HEK293 (cell line): ENCODE measurements at regions not wholly inside any gene's neighbourhood (a gene's known extent, or its start where the extent isn't known, plus 50 kb on each side); places are given as distances from the start of the nearest gene placed in this dataset.

ENCODE experiments used
- CTCF ChIA-PET: fragments of 350-600 bp; formaldehyde crosslinking; extraction: SDS; loops from one replicate; lab custom pipeline; 2021; ENCODE audit warnings: antibody characterized with exemption; lab: Yijun Ruan, JAX
- POLR2A ChIA-PET: fragments of 300-600 bp; formaldehyde crosslinking; extraction: SDS; loops from one replicate; lab custom pipeline; 2020; ENCODE audit warnings: antibody characterized with exemption, inconsistent platforms; lab: Yijun Ruan, JAX
- H3K27ac ChIP-seq: fragments of 200-500 bp; sonication (Bioruptor generic); 2 replicates; pipeline ENCODE4 v1.5.1; 2014; ENCODE audit warnings: low read depth, low read length, control low read depth, inconsistent platforms; ENCODE audit errors: extremely low read depth
- H3K36me3 ChIP-seq, 2 experiments: fragments of 200-500 bp in 1 of 2; sonication (Bioruptor generic) in 1 of 2; 1 replicate in 1 of 2; 2 replicates in 1 of 2; pipeline ENCODE4 v1.5.1; 2014 to 2017; ENCODE audit warnings: inconsistent platforms in 2 of 2, low read length in 2 of 2; ENCODE audit not compliant: control insufficient read depth in 2 of 2, insufficient read depth in 1 of 2
- H3K4me1 ChIP-seq: fragments of 200-500 bp; sonication (Bioruptor generic); 2 replicates; pipeline ENCODE4 v1.5.1; 2014; ENCODE audit warnings: mild to moderate bottlenecking, low read length, inconsistent platforms; ENCODE audit not compliant: control insufficient read depth, insufficient read depth
- H3K4me3 ChIP-seq: 2 replicates; pipeline ENCODE4 v1.5.1; 2011; ENCODE audit warnings: low read depth, mild to moderate bottlenecking, control low read depth, low read length, moderate library complexity
- H3K9me3 ChIP-seq: fragments of 200-500 bp; sonication (Bioruptor generic); 2 replicates; pipeline ENCODE4 v1.5.1; 2014; ENCODE audit warnings: low read depth, low read length, inconsistent platforms; ENCODE audit not compliant: control insufficient read depth, insufficient read depth
- GFI1B ChIP-seq: fragments of 450-650 bp; formaldehyde crosslinking; IDR thresholded peaks from 2 replicates; pipeline ENCODE4 v1.5.1; 2016; ENCODE audit warnings: missing biosample characterization, missing genetic modification characterization
- GLI2 ChIP-seq: fragments of 450-650 bp; formaldehyde crosslinking; IDR thresholded peaks from 2 replicates; pipeline ENCODE4; 2017; ENCODE audit warnings: missing biosample characterization, missing genetic modification characterization, low read depth, borderline replicate concordance
- GLIS1 ChIP-seq: fragments of 450-650 bp; formaldehyde crosslinking; IDR thresholded peaks from 2 replicates; pipeline ENCODE4 v1.5.1; 2016; ENCODE audit warnings: missing biosample characterization, missing genetic modification characterization
- IKZF3 ChIP-seq: fragments of 450-650 bp; IDR thresholded peaks from 2 replicates; pipeline ENCODE4 v1.5.0; 2018; ENCODE audit warnings: missing biosample characterization, mild to moderate bottlenecking, missing genetic modification characterization, moderate library complexity
- KLF8 ChIP-seq: fragments of 450-650 bp; formaldehyde crosslinking; IDR thresholded peaks from 2 replicates; pipeline ENCODE4 v1.5.1; 2016; ENCODE audit warnings: missing biosample characterization, missing genetic modification characterization
- KLF9 ChIP-seq: fragments of 450-650 bp; formaldehyde crosslinking; IDR thresholded peaks from 2 replicates; pipeline ENCODE4 v1.5.1; 2016; ENCODE audit warnings: missing biosample characterization, missing genetic modification characterization, low read depth
- MEIS1 ChIP-seq: sonication (generic); formaldehyde crosslinking; IDR thresholded peaks from 2 replicates; pipeline ENCODE4 v1.8.1; 2022; ENCODE audit warnings: missing genetic modification reagents, mild to moderate bottlenecking, borderline replicate concordance
- PRDM10 ChIP-seq: fragments of 450-650 bp; formaldehyde crosslinking; IDR thresholded peaks from 2 replicates; pipeline ENCODE4 v1.5.1; 2016; ENCODE audit warnings: missing biosample characterization, missing genetic modification characterization
- SCRT1 ChIP-seq: fragments of 450-650 bp; formaldehyde crosslinking; IDR thresholded peaks from 2 replicates; pipeline ENCODE4 v1.5.1; 2016; ENCODE audit warnings: missing biosample characterization, missing genetic modification characterization, borderline replicate concordance
- YY2 ChIP-seq: fragments of 450-650 bp; formaldehyde crosslinking; IDR thresholded peaks from 2 replicates; pipeline ENCODE4 v1.5.1; 2016; ENCODE audit warnings: missing biosample characterization, missing genetic modification characterization
- ZBTB48 ChIP-seq: fragments of 450-650 bp; formaldehyde crosslinking; IDR thresholded peaks from 2 replicates; pipeline ENCODE4 v1.5.1; 2016; ENCODE audit warnings: missing biosample characterization, missing genetic modification characterization
- ZBTB8A ChIP-seq: fragments of 450-650 bp; formaldehyde crosslinking; IDR thresholded peaks from 2 replicates; pipeline ENCODE4 v1.5.1; 2016; ENCODE audit warnings: missing biosample characterization, missing genetic modification characterization
- ZFP37 ChIP-seq: fragments of 450-650 bp; formaldehyde crosslinking; IDR thresholded peaks from 2 replicates; pipeline ENCODE4 v1.5.1; 2016; ENCODE audit warnings: missing biosample characterization, missing genetic modification characterization
- ZNF157 ChIP-seq: fragments of 450-650 bp; formaldehyde crosslinking; IDR thresholded peaks from 2 replicates; pipeline ENCODE4 v1.5.1; 2016; ENCODE audit warnings: missing biosample characterization, missing genetic modification characterization
- ZNF19 ChIP-seq: fragments of 450-650 bp; formaldehyde crosslinking; IDR thresholded peaks from 2 replicates; pipeline ENCODE4; 2016; ENCODE audit warnings: missing biosample characterization, missing genetic modification characterization, low read depth
- ZNF302 ChIP-seq: fragments of 450-650 bp; formaldehyde crosslinking; IDR thresholded peaks from 2 replicates; pipeline ENCODE4 v1.5.1; 2016; ENCODE audit warnings: missing biosample characterization, missing genetic modification characterization, low read depth
- ZNF335 ChIP-seq: fragments of 450-650 bp; formaldehyde crosslinking; conservative IDR thresholded peaks from 2 replicates; pipeline ENCODE4 v1.5.1; 2016; ENCODE audit warnings: missing biosample characterization, missing genetic modification characterization
- ZNF433 ChIP-seq: fragments of 450-650 bp; formaldehyde crosslinking; IDR thresholded peaks from 2 replicates; pipeline ENCODE4 v1.5.1; 2016; ENCODE audit warnings: missing biosample characterization, missing genetic modification characterization, low read depth
- ZNF501 ChIP-seq: fragments of 450-650 bp; formaldehyde crosslinking; IDR thresholded peaks from 2 replicates; pipeline ENCODE4 v1.5.1; 2016; ENCODE audit warnings: missing biosample characterization, missing genetic modification characterization
- ZNF510 ChIP-seq: fragments of 450-650 bp; formaldehyde crosslinking; IDR thresholded peaks from 2 replicates; pipeline ENCODE4 v1.5.1; 2018; ENCODE audit warnings: mild to moderate bottlenecking, missing genetic modification characterization, missing biosample characterization; ENCODE audit not compliant: insufficient replicate concordance
- ZNF530 ChIP-seq: fragments of 450-650 bp; formaldehyde crosslinking; IDR thresholded peaks from 2 replicates; pipeline ENCODE4 v1.5.1; 2016; ENCODE audit warnings: low read depth, missing biosample characterization, missing genetic modification characterization
- ZNF560 ChIP-seq: fragments of 450-650 bp; formaldehyde crosslinking; IDR thresholded peaks from 2 replicates; pipeline ENCODE4 v1.5.1; 2017; ENCODE audit warnings: missing biosample characterization, missing genetic modification characterization, borderline replicate concordance
- ZNF624 ChIP-seq: fragments of 450-650 bp; formaldehyde crosslinking; IDR thresholded peaks from 2 replicates; pipeline ENCODE4 v1.5.1; 2017; ENCODE audit warnings: missing biosample characterization, missing genetic modification characterization
- ZNF629 ChIP-seq: fragments of 450-650 bp; formaldehyde crosslinking; IDR thresholded peaks from 2 replicates; pipeline ENCODE4 v1.5.1; 2017; ENCODE audit warnings: missing biosample characterization, missing genetic modification characterization
- ZNF660 ChIP-seq: fragments of 450-650 bp; IDR thresholded peaks from 2 replicates; pipeline ENCODE4 v1.5.1; 2018; ENCODE audit warnings: missing biosample characterization, mild to moderate bottlenecking, missing genetic modification characterization
- ZNF791 ChIP-seq: fragments of 450-650 bp; formaldehyde crosslinking; IDR thresholded peaks from 2 replicates; pipeline ENCODE4 v1.5.1; 2016; ENCODE audit warnings: missing biosample characterization, missing genetic modification characterization
- ZNF792 ChIP-seq: fragments of 450-650 bp; formaldehyde crosslinking; IDR thresholded peaks from 2 replicates; pipeline ENCODE4 v1.5.1; 2016; ENCODE audit warnings: missing biosample characterization, missing genetic modification characterization
- TF ChIP-seq, protein P1 (sequence below): fragments of 450-650 bp; formaldehyde crosslinking; IDR thresholded peaks from 2 replicates; pipeline ENCODE4 v1.5.1; 2016; ENCODE audit warnings: missing biosample characterization, missing genetic modification characterization
- TF ChIP-seq, protein P2 (sequence below): fragments of 450-650 bp; formaldehyde crosslinking; IDR thresholded peaks from 2 replicates; pipeline ENCODE4 v1.5.1; 2017; ENCODE audit warnings: missing biosample characterization, missing genetic modification characterization
- TF ChIP-seq, protein P3 (sequence below): fragments of 450-650 bp; formaldehyde crosslinking; IDR thresholded peaks from 2 replicates; pipeline ENCODE4 v1.5.1; 2016; ENCODE audit warnings: missing biosample characterization, missing genetic modification characterization
- TF ChIP-seq, protein P4 (sequence below): fragments of 450-650 bp; formaldehyde crosslinking; IDR thresholded peaks from 2 replicates; pipeline ENCODE4 v1.5.1; 2016; ENCODE audit warnings: missing biosample characterization, missing genetic modification characterization

DNA sequence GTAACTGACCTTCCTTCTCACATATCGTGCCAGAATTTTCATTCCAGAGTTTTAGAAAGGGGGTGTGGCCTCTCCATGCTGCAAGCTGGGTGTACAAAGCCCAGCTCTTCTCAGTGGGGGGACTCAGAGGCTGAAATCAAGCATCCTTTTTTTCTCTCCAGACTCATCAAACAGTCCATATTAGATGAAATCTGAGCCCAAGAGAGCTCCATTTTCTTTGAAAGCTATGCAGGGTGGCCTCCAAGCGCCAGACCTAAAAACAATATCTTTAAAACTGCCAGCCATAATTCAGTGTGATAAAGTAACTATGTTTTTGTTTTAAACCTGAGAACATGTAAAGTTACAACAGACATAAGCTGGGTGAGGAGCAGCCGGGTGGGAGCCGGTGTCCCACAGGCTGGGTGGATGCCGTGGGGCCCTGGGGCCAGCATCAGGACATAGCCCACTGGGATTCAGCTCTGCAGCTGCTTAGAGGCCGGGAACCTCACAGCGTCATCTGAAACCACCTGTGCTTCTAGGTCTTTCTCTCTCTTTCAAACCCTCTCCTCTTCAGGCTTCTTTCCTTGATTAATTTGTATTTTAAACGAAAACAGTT lies 249.2 kb downstream of the ZNF536 start:
- Histone ChIP-seq H3K9me3 (peaks cover 18% of the 10 kb centered on the region), H3K36me3 (no peaks in the 10 kb centered on the region; a peak in 1 of 3 replicates), H3K4me3 (no peak overlapping the region), H3K4me1 (peaks cover 13% of the 10 kb centered on the region), H3K27ac (no peak overlapping the region)
- CTCF ChIA-PET = interaction anchor here (0.6 to 1.3 kb wide), 4 partner anchors 16 to 1604 kb away, joined by 3 to 5 read pairs (median 3); no protein-coding TSS in a partner anchor
- POLR2A ChIA-PET = no interaction called here
- TF ChIP-seq, protein P1, sequence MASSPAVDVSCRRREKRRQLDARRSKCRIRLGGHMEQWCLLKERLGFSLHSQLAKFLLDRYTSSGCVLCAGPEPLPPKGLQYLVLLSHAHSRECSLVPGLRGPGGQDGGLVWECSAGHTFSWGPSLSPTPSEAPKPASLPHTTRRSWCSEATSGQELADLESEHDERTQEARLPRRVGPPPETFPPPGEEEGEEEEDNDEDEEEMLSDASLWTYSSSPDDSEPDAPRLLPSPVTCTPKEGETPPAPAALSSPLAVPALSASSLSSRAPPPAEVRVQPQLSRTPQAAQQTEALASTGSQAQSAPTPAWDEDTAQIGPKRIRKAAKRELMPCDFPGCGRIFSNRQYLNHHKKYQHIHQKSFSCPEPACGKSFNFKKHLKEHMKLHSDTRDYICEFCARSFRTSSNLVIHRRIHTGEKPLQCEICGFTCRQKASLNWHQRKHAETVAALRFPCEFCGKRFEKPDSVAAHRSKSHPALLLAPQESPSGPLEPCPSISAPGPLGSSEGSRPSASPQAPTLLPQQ (tag by site-specific recombination) = no peak
- TF ChIP-seq ZNF501 (tag by site-specific recombination) (no peak), KLF8 (tag by site-specific recombination) (no peak), ZNF510 (tag by site-specific recombination) (no peak), GLIS1 (tag by site-specific recombination) (peak; percentile 39; the same call in 1 of the 2 replicates), ZNF791 (no peak), ZBTB48 (tag by site-specific recombination) (no peak), ZNF530 (tag by site-specific recombination) (no peak), GFI1B (tag by site-specific recombination) (no peak), IKZF3 (no peak), ZNF560 (tag by site-specific recombination) (no peak), ZNF433 (no peak), PRDM10 (no peak), ZNF19 (tag by site-specific recombination) (no peak), SCRT1 (tag by site-specific recombination) (no peak), ZFP37 (tag by site-specific recombination) (no peak), ZNF660 (tag by site-specific recombination) (no peak), ZNF624 (tag by site-specific recombination) (no peak), GLI2 (tag by site-specific recombination) (no peak), KLF9 (peak; percentile 56; the same call in 1 of the 2 replicates), ZNF629 (tag by site-specific recombination) (no peak), MEIS1 (CRISPR knock-in tag) (no peak), ZNF792 (tag by site-specific recombination) (no peak), ZNF157 (tag by site-specific recombination) (no peak), YY2 (no peak), ZNF302 (tag by site-specific recombination) (no peak), ZNF335 (tag by site-specific recombination) (peak; percentile 61), ZBTB8A (tag by site-specific recombination) (peak; percentile 11; the same call in 1 of the 2 replicates)
- TF ChIP-seq, protein P2, sequence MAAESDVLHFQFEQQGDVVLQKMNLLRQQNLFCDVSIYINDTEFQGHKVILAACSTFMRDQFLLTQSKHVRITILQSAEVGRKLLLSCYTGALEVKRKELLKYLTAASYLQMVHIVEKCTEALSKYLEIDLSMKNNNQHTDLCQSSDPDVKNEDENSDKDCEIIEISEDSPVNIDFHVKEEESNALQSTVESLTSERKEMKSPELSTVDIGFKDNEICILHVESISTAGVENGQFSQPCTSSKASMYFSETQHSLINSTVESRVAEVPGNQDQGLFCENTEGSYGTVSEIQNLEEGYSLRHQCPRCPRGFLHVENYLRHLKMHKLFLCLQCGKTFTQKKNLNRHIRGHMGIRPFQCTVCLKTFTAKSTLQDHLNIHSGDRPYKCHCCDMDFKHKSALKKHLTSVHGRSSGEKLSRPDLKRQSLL (tag by site-specific recombination) = no peak
- TF ChIP-seq, protein P3, sequence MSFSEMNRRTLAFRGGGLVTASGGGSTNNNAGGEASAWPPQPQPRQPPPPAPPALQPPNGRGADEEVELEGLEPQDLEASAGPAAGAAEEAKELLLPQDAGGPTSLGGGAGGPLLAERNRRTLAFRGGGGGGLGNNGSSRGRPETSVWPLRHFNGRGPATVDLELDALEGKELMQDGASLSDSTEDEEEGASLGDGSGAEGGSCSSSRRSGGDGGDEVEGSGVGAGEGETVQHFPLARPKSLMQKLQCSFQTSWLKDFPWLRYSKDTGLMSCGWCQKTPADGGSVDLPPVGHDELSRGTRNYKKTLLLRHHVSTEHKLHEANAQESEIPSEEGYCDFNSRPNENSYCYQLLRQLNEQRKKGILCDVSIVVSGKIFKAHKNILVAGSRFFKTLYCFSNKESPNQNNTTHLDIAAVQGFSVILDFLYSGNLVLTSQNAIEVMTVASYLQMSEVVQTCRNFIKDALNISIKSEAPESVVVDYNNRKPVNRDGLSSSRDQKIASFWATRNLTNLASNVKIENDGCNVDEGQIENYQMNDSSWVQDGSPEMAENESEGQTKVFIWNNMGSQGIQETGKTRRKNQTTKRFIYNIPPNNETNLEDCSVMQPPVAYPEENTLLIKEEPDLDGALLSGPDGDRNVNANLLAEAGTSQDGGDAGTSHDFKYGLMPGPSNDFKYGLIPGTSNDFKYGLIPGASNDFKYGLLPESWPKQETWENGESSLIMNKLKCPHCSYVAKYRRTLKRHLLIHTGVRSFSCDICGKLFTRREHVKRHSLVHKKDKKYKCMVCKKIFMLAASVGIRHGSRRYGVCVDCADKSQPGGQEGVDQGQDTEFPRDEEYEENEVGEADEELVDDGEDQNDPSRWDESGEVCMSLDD (tag by site-specific recombination) = no peak
- TF ChIP-seq, protein P4, sequence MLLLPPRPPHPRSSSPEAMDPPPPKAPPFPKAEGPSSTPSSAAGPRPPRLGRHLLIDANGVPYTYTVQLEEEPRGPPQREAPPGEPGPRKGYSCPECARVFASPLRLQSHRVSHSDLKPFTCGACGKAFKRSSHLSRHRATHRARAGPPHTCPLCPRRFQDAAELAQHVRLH (tag by site-specific recombination) = no peak
